T-helper 2 cell (primary cell): ENCODE measurements at regions not wholly inside any gene's neighbourhood (a gene's known extent, or its start where the extent isn't known, plus 50 kb on each side); places are given as distances from the start of the nearest gene placed in this dataset.

Source experiments
- DNase-seq, 5 experiments: peaks; one replicate each; pipeline versions ENCODE4 v3.0.0 to v3.0.0-alpha.2; 2012 to 2022

- no peak for DNase-seq
These were observed 92.7 kb downstream of the GADD45G start for GRCh38 chr9:89697553-89697952.

GRCh38 chr9:89698411-89699005 lies 93.7 kb downstream of the GADD45G start:
- no peak for DNase-seq

- DNase-seq, result no peak
These were observed 94.8 kb downstream of the GADD45G start for GRCh38 chr9:89699646-89700045.

- DNase-seq, result peak; percentile 22 to 90 (median 40)
These were observed 96.5 kb downstream of the GADD45G start for GRCh38 chr9:89701221-89701798.

- DNase-seq, result no peak
These were observed 97.6 kb downstream of the GADD45G start for GRCh38 chr9:89702401-89702800.

GRCh38 chr9:89705651-89706050 lies 100.8 kb downstream of the GADD45G start:
- no peak for DNase-seq

- no peak for DNase-seq
These were observed 101.3 kb downstream of the GADD45G start for GRCh38 chr9:89706086-89706485.

GRCh38 chr9:89706731-89707191 lies 101.9 kb downstream of the GADD45G start:
- no peak for DNase-seq

GRCh38 chr9:89710697-89711096 lies 105.9 kb downstream of the GADD45G start:
- no peak for DNase-seq

- no peak for DNase-seq
These were observed 107.1 kb downstream of the GADD45G start for GRCh38 chr9:89711866-89712265.

- no peak for DNase-seq
These were observed 107.5 kb downstream of the GADD45G start for GRCh38 chr9:89712283-89712682.

- DNase-seq, result no peak
These were observed 109.5 kb downstream of the GADD45G start for GRCh38 chr9:89714321-89714720.

- DNase-seq, result peak in 1 of 5 experiments; percentile 81
These were observed 110.6 kb downstream of the GADD45G start for GRCh38 chr9:89715318-89715858.

- no peak for DNase-seq
These were observed 111.1 kb downstream of the GADD45G start for GRCh38 chr9:89715881-89716280.

- DNase-seq, result no peak
These were observed 111.7 kb downstream of the GADD45G start for GRCh38 chr9:89716559-89716958.

GRCh38 chr9:89718176-89718575 lies 113.4 kb downstream of the GADD45G start:
- DNase-seq, result no peak

GRCh38 chr9:89718651-89719050 lies 113.8 kb downstream of the GADD45G start:
- no peak for DNase-seq

- no peak for DNase-seq
These were observed 114.4 kb downstream of the GADD45G start for GRCh38 chr9:89719202-89719601.

- DNase-seq, result no peak
These were observed 115.9 kb downstream of the GADD45G start for GRCh38 chr9:89720696-89721175.

GRCh38 chr9:89721176-89721700 lies 116.4 kb downstream of the GADD45G start:
- no peak for DNase-seq

- DNase-seq, result no peak
These were observed 117.2 kb downstream of the GADD45G start for GRCh38 chr9:89721971-89722530.

GRCh38 chr9:89722712-89723111 lies 117.9 kb downstream of the GADD45G start:
- DNase-seq, result no peak

GRCh38 chr9:89723469-89724100 lies 118.8 kb downstream of the GADD45G start:
- DNase-seq, result no peak
